OCI-LY1 (cell line): ENCODE measurements at regions not wholly inside any gene's neighbourhood (a gene's known extent, or its start where the extent isn't known, plus 50 kb on each side); places are given as distances from the start of the nearest gene placed in this dataset.

ENCODE experiments used
- EZH2 ChIP-seq: fragments of 200-600 bp; sonication (generic), shearing (Covaris generic); IDR thresholded peaks from 2 replicates; pipeline ENCODE4 v1.8.0; 2017; ENCODE audit warnings: borderline replicate concordance, mixed run types, mild to moderate bottlenecking, antibody characterized with exemption, low read length, moderate library complexity, mixed read lengths
- TF ChIP-seq, protein P1 (sequence below): fragments of 200-600 bp; sonication (generic), shearing (Covaris generic); IDR thresholded peaks from 2 replicates; pipeline ENCODE4 v1.5.1; 2017; ENCODE audit warnings: mild to moderate bottlenecking, antibody characterized with exemption, low read length, moderate library complexity, mixed read lengths

DNA sequence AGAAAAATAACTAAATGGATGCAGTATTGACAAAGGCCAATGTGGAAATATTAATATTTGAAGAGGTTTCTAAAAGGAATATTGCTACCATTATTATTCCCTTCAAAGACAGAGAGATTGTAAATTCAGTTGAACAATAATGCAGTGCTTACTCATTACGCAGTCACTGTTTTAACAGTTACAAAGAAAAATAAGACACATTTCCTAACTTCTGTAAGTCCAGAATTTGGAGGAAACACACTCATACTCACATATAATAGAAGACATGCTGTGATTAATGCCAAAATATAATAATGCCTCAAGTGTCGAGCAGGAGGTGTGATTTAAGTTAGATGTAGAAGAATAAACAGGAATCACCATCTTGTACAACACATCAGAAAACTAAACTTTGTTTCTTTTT is 389.2 kb downstream of the FBXO15 start:
- no peak for TF ChIP-seq EZH2
- TF ChIP-seq, protein P1, sequence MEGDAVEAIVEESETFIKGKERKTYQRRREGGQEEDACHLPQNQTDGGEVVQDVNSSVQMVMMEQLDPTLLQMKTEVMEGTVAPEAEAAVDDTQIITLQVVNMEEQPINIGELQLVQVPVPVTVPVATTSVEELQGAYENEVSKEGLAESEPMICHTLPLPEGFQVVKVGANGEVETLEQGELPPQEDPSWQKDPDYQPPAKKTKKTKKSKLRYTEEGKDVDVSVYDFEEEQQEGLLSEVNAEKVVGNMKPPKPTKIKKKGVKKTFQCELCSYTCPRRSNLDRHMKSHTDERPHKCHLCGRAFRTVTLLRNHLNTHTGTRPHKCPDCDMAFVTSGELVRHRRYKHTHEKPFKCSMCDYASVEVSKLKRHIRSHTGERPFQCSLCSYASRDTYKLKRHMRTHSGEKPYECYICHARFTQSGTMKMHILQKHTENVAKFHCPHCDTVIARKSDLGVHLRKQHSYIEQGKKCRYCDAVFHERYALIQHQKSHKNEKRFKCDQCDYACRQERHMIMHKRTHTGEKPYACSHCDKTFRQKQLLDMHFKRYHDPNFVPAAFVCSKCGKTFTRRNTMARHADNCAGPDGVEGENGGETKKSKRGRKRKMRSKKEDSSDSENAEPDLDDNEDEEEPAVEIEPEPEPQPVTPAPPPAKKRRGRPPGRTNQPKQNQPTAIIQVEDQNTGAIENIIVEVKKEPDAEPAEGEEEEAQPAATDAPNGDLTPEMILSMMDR, result no peak
